Activated CD4-positive, CD25-positive, alpha-beta regulatory T cell treated with anti-CD3 and anti-CD28 coated beads, Interleukin-2, amount 50 U/mL, for 72 hours (primary cell): ENCODE measurements at regions not wholly inside any gene's neighbourhood (a gene's known extent, or its start where the extent isn't known, plus 50 kb on each side); places are given as distances from the start of the nearest gene placed in this dataset.

ENCODE experiments used
- DNase-seq: peaks from one replicate; pipeline ENCODE4 v3.0.0; 2021

DNA sequence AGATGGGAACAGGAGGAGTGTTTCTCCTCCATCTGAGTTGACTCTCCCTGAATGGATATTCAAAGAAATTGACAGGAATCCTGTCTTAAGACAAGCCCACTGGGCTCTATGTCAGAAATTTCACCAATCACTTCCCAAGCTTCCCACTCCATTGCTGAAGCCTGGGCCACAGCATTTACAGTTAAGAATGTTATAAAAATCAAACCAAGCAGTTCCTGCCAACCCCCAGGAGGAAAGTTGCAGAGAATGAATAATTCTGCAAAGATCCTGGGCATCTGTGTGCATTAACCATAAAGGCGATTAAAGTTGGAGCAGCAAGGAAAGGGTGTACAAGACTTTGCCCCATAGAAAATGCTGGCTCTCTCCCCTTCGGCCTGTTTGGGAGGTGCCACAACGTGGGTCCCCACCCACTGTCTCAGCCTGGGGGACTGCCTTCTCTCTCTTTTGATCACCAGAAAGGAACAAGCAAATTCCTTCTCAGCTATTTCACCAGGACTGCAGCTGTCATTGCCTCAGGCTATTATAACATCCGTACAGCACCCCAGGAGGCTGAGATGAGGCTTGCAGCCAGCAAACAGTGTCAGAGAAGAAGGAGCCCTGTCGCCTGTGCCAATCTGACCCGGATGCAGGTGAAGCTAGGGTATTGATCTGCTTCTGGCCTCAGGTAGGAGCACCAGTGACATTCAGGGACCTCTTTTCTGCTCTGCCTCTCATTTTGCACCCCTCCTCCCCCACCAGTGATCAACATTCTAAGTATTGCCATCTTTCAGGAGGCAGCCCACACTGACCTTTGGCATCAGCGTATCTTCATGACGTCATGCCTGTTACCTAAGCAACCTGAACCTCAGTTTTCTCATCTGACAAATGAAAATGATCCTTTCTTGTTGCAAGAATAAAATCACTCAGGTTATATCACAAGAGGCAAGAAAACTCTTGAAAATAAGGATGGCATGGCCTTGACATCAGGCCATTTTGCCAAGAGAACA lies 219.0 kb downstream of the SH3BP4 start:
- no peak for DNase-seq

- DNase-seq: no peak
Observed at GRCh38 chr2:235171550-235172031, 219.8 kb downstream of the SH3BP4 start.

DNA sequence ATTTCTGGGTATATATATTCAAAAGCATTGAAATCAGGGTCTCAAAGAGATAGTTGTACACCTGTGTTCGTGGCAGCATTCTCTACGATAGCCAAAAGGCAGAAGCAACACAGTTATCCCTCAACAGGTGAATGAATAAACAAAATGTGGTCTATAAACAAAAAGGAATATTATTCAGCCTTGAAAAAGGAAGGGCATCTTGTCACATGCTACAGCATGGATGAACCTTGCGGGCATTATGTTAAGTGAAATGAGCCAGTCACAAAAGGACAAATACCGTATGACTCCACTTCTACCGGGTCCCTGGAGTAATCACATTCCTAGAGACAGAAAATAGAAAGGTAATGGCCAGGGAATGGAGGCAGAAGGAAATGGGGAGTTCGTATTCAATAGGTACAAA lies 228.8 kb downstream of the SH3BP4 start:
- no peak for DNase-seq

GRCh38 chr2:235183786-235184185 lies 232.0 kb downstream of the SH3BP4 start:
- DNase-seq: no peak

DNA sequence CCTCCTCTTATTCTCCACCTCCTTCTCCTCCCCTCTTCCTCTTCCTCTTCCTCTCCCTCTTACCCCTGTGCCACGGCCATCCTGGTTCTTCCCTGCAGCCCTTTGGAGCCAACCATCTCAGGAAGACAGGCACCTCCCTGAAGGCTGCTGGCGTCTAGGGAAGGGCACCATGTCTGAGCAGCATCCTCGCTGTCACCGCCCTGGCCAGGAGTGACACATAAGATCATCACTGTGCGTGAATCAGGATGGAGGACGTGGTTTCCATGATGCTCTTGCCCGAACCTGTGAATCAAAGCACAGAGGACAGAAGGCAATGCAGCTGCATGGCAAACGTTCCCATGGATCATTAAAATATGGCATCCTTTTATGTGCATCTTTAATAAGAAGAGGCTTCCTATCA lies 236.0 kb downstream of the SH3BP4 start:
- DNase-seq: no peak

DNA sequence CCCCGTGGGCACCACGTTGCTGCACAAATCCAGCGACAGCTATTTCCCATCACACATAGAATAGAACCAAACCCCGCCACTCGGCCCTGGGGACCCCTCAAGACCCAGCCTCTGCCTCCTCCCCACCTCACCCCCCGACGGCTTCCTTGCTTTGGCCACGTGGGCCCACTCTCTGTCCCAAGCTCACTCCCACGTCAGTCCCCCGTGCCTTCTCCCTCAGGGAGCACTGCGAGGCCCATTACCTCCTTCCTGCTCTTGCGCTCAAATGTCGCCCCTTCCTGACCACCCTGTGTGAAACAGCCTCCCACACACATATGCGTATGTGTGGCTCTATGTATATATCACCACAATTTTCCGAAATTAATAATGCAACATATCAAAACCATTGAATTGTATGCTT lies 239.7 kb downstream of the SH3BP4 start:
- DNase-seq: no peak

DNA sequence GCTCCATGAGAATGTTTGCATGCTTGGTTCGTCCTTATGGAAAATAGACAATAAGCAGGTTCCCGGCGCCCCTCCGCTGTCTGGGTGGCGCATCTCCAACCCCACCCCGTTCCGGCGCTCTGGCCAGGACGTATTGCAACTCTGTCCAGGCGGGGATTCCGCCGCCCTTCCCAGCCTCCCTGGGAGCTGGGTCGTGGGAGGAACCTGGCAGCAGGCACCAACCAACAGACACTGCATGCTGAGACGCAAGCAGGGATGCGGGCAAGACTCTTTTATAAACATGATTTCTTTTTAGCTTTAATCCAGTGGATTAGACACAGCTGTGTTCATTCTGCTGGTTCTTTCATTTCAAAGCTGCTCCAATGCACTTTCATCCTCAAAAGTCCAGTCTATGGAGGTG lies 240.2 kb downstream of the SH3BP4 start:
- no peak for DNase-seq

GRCh38 chr2:235194351-235194750 lies 242.5 kb downstream of the SH3BP4 start:
- no peak for DNase-seq

DNA sequence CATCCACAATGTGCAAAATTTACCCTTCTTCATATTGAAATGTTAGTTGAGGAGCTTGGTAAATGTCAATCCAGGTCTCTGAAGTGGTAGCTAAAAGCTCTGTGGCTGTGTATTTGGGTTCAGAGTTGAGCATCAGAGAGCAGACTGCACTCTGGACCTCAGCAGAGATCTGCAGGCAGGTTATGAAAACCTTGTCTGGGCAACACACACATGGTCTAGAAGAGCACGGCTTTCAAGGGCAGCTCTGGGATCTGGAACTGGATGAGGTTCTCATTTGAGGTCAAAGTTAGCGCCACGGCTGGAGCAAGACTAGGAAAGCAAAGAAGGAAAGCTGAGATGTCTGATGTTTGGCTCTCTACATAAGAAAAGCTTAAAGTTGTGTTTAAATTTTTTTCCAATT lies 243.0 kb downstream of the SH3BP4 start:
- no peak for DNase-seq

DNA sequence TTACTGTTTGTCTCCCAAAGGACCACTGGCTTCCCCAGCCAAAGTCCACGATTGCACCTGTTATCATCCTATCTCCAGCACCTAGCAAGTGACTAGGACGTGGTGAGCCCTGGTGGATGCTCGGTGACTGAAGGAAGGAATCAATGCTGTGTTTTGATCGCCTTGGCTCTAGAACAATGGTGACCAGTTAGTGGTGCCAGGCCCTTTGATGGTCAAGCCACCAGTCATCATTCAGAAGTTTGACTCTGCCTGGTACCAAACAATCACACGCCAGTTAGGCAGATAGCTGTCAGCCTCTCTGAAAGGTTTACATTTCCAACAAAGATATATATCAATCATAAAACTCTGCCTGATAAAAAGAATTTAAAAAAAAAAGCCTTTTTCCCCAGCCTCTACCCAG lies 244.1 kb downstream of the SH3BP4 start:
- no peak for DNase-seq

GRCh38 chr2:235199128-235199527 lies 247.3 kb downstream of the SH3BP4 start:
- no peak for DNase-seq

DNA sequence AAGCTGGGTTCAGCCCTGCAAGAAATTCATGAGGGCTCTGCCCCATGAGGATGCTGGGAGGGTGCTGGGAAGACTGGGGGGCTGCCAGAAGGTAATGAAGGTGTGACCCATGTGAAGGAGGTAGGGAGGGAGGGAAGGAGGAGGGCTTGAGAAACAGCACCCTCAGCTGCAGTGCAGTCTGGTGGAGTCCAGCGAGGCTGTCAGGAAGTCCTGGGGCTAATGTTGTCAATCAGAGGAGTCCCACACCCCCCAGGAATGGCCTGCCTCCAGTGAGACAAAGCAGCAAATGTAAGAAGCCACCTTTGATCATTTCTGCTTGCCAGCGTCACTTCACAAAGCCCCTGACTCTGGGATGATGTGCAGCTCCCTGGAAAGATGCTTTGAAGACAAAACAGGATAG lies 248.4 kb downstream of the SH3BP4 start:
- no peak for DNase-seq

DNA sequence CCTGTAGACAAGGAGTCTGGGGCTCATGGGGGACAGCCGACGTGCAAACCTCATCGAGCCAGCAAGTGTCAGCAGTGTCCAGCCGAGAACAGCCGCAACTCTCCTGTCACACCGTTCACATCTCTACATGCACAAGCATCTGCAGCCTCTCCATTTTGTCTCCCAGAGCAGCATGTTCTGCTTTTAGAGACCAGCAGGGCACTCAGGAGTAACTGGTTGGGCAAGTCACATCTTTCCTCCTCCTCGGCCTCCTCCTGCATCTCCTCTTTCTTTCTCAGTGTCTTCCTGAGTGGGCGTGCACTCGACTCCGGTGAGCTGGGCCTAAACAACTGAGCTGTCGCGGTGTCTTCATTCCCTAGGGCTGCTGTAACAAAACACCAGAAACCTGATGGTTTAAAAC lies 249.9 kb downstream of the SH3BP4 start:
- DNase-seq: no peak

- DNase-seq: no peak
Observed at GRCh38 chr2:235204948-235205347, 253.1 kb downstream of the SH3BP4 start.

GRCh38 chr2:235206399-235206798 lies 254.6 kb downstream of the SH3BP4 start:
- DNase-seq: no peak

- no peak for DNase-seq
Observed at GRCh38 chr2:235206980-235207579, 255.3 kb downstream of the SH3BP4 start.

DNA sequence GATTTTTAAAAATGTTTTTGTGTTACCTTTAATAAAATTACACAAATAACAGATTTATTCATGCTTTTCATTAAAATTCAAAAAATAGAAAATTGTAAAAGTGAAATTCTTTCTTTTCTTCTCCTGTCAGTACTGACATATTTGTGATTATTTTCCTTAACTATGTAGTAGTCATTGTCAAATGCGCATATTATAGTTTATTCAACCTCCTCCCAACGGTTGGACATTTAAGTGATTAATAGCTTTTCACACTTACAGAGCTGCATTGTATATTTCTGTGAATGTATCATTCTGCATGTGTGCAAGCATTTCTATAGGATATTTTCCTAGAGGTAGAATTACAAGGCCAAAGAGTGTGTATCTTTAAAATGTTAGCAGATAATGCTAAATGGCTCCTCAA lies 259.2 kb downstream of the SH3BP4 start:
- no peak for DNase-seq

GRCh38 chr2:235212501-235213158 lies 260.8 kb downstream of the SH3BP4 start:
- DNase-seq: no peak

DNA sequence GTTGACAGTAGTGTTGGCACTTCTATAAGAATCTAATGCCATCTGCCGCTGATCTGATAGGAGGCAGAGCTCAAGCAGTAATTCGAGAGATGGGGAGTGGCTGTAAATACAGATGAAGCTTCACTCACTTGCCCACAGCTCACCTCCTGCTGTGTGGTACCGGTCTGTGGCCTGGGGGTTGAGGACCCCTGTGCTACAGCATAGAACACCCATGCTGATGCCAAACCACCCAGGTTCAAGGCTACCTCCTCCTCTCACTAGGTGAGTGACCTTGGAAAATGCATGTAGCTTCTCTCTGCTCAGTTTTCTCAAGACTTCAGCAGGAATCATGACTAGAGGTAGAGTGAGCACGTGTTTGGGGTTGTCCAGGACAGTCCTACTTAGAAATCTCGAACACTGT lies 263.4 kb downstream of the SH3BP4 start:
- no peak for DNase-seq

DNA sequence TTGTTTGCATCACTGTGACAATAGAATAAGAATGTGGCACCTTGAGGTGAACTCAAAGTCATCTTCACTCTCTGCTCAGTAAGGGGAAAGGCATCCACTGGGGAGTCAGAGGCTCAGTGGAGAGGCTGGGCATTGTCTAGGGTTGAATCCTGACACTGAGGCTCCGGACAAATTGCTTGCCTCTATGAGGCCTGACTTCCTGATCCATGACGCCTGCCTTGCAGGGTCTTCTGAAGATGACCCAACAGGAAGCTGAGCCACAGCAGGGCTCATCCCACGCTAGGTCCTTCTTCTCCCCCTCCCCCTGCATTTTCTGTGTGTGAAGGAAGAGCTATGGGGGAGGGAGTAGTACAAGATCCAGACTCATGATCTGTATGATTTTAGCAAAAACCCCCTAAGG lies 265.1 kb downstream of the SH3BP4 start:
- DNase-seq: no peak

GRCh38 chr2:235217846-235218245 lies 266.0 kb downstream of the SH3BP4 start:
- no peak for DNase-seq

- no peak for DNase-seq
Observed at GRCh38 chr2:235218486-235218907, 266.7 kb downstream of the SH3BP4 start.

GRCh38 chr2:235219048-235219447 lies 267.2 kb downstream of the SH3BP4 start:
- no peak for DNase-seq

GRCh38 chr2:235220331-235220730 lies 268.5 kb downstream of the SH3BP4 start:
- DNase-seq: no peak
